OCI-LY7 (cell line): ENCODE measurements at regions not wholly inside any gene's neighbourhood (a gene's known extent, or its start where the extent isn't known, plus 50 kb on each side); places are given as distances from the start of the nearest gene placed in this dataset.
"Not testable (repeated sequence)": the region's sequence is repeated elsewhere in the genome, so short reads cannot be mapped to it uniquely, and the experiment has no call there.

Source experiments
- BruUV-seq: library from RNA; stranded (reverse); fragments of 400-500 nt; replicated peaks from 2 replicates; lab custom pipeline; 2021; lab: Mats Ljungman, UMichigan
- CTCF ChIA-PET: fragments of 300-600 bp; sonication (Branson Sonifier 250); formaldehyde crosslinking; loops from one replicate; lab custom pipeline; 2022; ENCODE audit warnings: antibody characterized with exemption; ENCODE audit not compliant: unreplicated experiment; lab: Charles Lee
- POLR2A ChIA-PET: fragments of 300-600 bp; sonication (Branson Sonifier 250); formaldehyde crosslinking; loops from one replicate; lab custom pipeline; 2022; ENCODE audit warnings: antibody characterized with exemption; lab: Charles Lee
- DNase-seq: peaks from one replicate; pipeline ENCODE4 v3.0.0-alpha.2; 2015; ENCODE audit warnings: low spot score
- H2AFZ ChIP-seq: fragments of 200-600 bp; sonication (generic), shearing (Covaris generic); 2 replicates; pipeline ENCODE4 v1.6.1; 2014; ENCODE audit warnings: mild to moderate bottlenecking, antibody characterized with exemption, low read length, moderate library complexity
- H3K27ac ChIP-seq: fragments of 200-600 bp; sonication (generic); 2 replicates; pipeline ENCODE4 v1.5.1; 2014; ENCODE audit warnings: mixed run types, low read depth, mild to moderate bottlenecking, moderate library complexity, low read length, inconsistent platforms; ENCODE audit not compliant: poor library complexity, severe bottlenecking
- H3K36me3 ChIP-seq: fragments of 200-600 bp; sonication (generic); 2 replicates; pipeline ENCODE4 v1.6.1; 2014; ENCODE audit warnings: mild to moderate bottlenecking, antibody characterized with exemption, low read length, moderate library complexity, mixed read lengths; ENCODE audit not compliant: insufficient read depth
- H3K4me1 ChIP-seq: fragments of 200-600 bp; sonication (generic); 2 replicates; pipeline ENCODE4 v1.5.1; 2014; ENCODE audit warnings: mild to moderate bottlenecking, low read length; ENCODE audit not compliant: insufficient read depth, poor library complexity, severe bottlenecking
- H3K4me2 ChIP-seq: fragments of 200-600 bp; sonication (generic); 2 replicates; pipeline ENCODE4 v1.6.1; 2014; ENCODE audit warnings: mild to moderate bottlenecking, low read length
- H3K4me3 ChIP-seq: fragments of 200-600 bp; sonication (generic); 2 replicates; pipeline ENCODE4 v1.5.1; 2014; ENCODE audit warnings: mild to moderate bottlenecking, low read depth, low read length; ENCODE audit not compliant: poor library complexity, severe bottlenecking
- H3K79me2 ChIP-seq: fragments of 200-600 bp; sonication (generic); 2 replicates; pipeline ENCODE4 v1.6.1; 2016; ENCODE audit warnings: low read depth, mild to moderate bottlenecking, low read length, moderate library complexity, mixed read lengths; ENCODE audit not compliant: insufficient read depth
- H3K9me2 ChIP-seq: fragments of 200-600 bp; sonication (generic); 2 replicates; pipeline ENCODE4 v1.6.1; 2016; ENCODE audit warnings: mild to moderate bottlenecking, low read length, mixed read lengths; ENCODE audit not compliant: insufficient read depth
- H3K9me3 ChIP-seq: fragments of 200-600 bp; sonication (generic); 2 replicates; pipeline ENCODE4 v1.6.1; 2014; ENCODE audit warnings: mild to moderate bottlenecking, mixed run types, low read length, mixed read lengths
- H4K20me1 ChIP-seq: fragments of 200-600 bp; sonication (generic); 2 replicates; pipeline ENCODE4 v1.6.1; 2014; ENCODE audit warnings: mild to moderate bottlenecking, antibody characterized with exemption, low read length, moderate library complexity, mixed read lengths; ENCODE audit not compliant: insufficient read depth
- CTCF ChIP-seq: fragments of 200-600 bp; sonication (generic); conservative IDR thresholded peaks from 2 replicates; pipeline ENCODE4 v1.5.1; 2014; ENCODE audit warnings: mild to moderate bottlenecking, antibody characterized with exemption, low read length, moderate library complexity, mixed read lengths
- EZH2phosphoT487 ChIP-seq: fragments of 200-600 bp; sonication (generic); IDR thresholded peaks from 2 replicates; pipeline ENCODE4 v1.6.1; 2018; ENCODE audit warnings: low read depth, borderline replicate concordance, mild to moderate bottlenecking, mixed run types, antibody characterized with exemption, low read length, moderate library complexity, mixed read lengths
- intact Hi-C: fragments of 100-400 bp; cut with micrococcal nuclease; formaldehyde crosslinking; loops from one replicate; pipeline ENCODE4 v1.10.0; 2022; ENCODE audit not compliant: unreplicated experiment

- no TSS peak for BruUV-seq
- no peaks in the 10 kb centered on the region for H3K36me3 ChIP-seq
- no peak overlapping the region for H3K4me3 ChIP-seq
- no peak for DNase-seq
- CTCF ChIA-PET: interaction anchor here (0.5 kb wide), 1 partner anchor 221 kb away, joined by 3 read pairs; no protein-coding TSS in a partner anchor
- POLR2A ChIA-PET: no interaction called here
- no peaks in the 10 kb centered on the region for H3K9me2 ChIP-seq
- no peak overlapping the region for H2AFZ ChIP-seq
- intact Hi-C loops: no loop called here
- no peak for TF ChIP-seq CTCF
- TF ChIP-seq EZH2phosphoT487: no peak
- H3K4me1 ChIP-seq: no peaks in the 10 kb centered on the region
- H3K79me2 ChIP-seq: no peaks in the 10 kb centered on the region
- H3K27ac ChIP-seq: no peak overlapping the region
- no peaks in the 10 kb centered on the region for H4K20me1 ChIP-seq
- no peaks in the 10 kb centered on the region for H3K9me3 ChIP-seq
- no peak overlapping the region for H3K4me2 ChIP-seq
These were observed 294.0 kb upstream of the HS6ST1 start for GRCh38 chr2:128612628-128613027.

GRCh38 chr2:128613351-128613750, 294.7 kb upstream of the HS6ST1 start:
- H4K20me1 ChIP-seq: no peaks in the 10 kb centered on the region
- no peaks in the 10 kb centered on the region for H3K9me3 ChIP-seq
- POLR2A ChIA-PET: no interaction called here
- no peak overlapping the region for H3K4me2 ChIP-seq
- no peaks in the 10 kb centered on the region for H3K9me2 ChIP-seq
- no peak for DNase-seq
- BruUV-seq: no TSS peak
- H3K4me3 ChIP-seq: no peak overlapping the region
- H3K79me2 ChIP-seq: no peaks in the 10 kb centered on the region
- H3K36me3 ChIP-seq: no peaks in the 10 kb centered on the region
- no peak overlapping the region for H3K27ac ChIP-seq
- TF ChIP-seq EZH2phosphoT487: no peak
- TF ChIP-seq CTCF: no peak
- H3K4me1 ChIP-seq: no peaks in the 10 kb centered on the region
- CTCF ChIA-PET: no interaction called here
- no peak overlapping the region for H2AFZ ChIP-seq
- intact Hi-C loops: no loop called here

- intact Hi-C loops: no loop called here
- H4K20me1 ChIP-seq: no peaks in the 10 kb centered on the region
- H3K36me3 ChIP-seq: no peaks in the 10 kb centered on the region
- no peak overlapping the region for H3K4me3 ChIP-seq
- H3K4me2 ChIP-seq: no peak overlapping the region
- no peak overlapping the region for H3K27ac ChIP-seq
- no peaks in the 10 kb centered on the region for H3K9me2 ChIP-seq
- H3K9me3 ChIP-seq: no peaks in the 10 kb centered on the region
- CTCF ChIA-PET: no interaction called here
- H2AFZ ChIP-seq: no peak overlapping the region
- no peaks in the 10 kb centered on the region for H3K79me2 ChIP-seq
- H3K4me1 ChIP-seq: no peaks in the 10 kb centered on the region
- TF ChIP-seq EZH2phosphoT487 (no peak), CTCF (no peak)
- POLR2A ChIA-PET: no interaction called here
- no peak for DNase-seq
- no TSS peak for BruUV-seq
These were observed 295.2 kb upstream of the HS6ST1 start for GRCh38 chr2:128613876-128614275.

- H3K79me2 ChIP-seq, BruUV-seq, H3K4me2 ChIP-seq, CTCF ChIA-PET, intact Hi-C loops, H3K9me2 ChIP-seq, H4K20me1 ChIP-seq, POLR2A ChIA-PET, H3K27ac ChIP-seq, H3K4me1 ChIP-seq, H3K4me3 ChIP-seq, H3K9me3 ChIP-seq, H2AFZ ChIP-seq, H3K36me3 ChIP-seq, DNase-seq: not testable (repeated sequence)
These were observed 296.2 kb upstream of the HS6ST1 start for GRCh38 chr2:128614907-128615306.
